Loucy (cell line): ENCODE measurements at regions not wholly inside any gene's neighbourhood (a gene's known extent, or its start where the extent isn't known, plus 50 kb on each side); places are given as distances from the start of the nearest gene placed in this dataset.

Experiments used
- H2AFZ ChIP-seq: fragments of 200-600 bp; sonication (generic); 2 replicates; pipeline ENCODE4 v1.6.0; 2016; ENCODE audit warnings: antibody characterized with exemption, mild to moderate bottlenecking, low read length, moderate library complexity
- H3F3A ChIP-seq: fragments of 200-600 bp; 2 replicates; pipeline ENCODE4 v1.6.0; 2016; ENCODE audit warnings: antibody characterized with exemption, low read depth, mild to moderate bottlenecking
- H3K27me3 ChIP-seq: fragments of 200-600 bp; sonication (generic); 2 replicates; pipeline ENCODE4 v1.6.1; 2014; ENCODE audit warnings: low read length, mild to moderate bottlenecking; ENCODE audit not compliant: insufficient read depth, poor library complexity, severe bottlenecking
- H3K36me3 ChIP-seq: fragments of 200-600 bp; sonication (generic); 2 replicates; pipeline ENCODE4 v1.6.1; 2016; ENCODE audit warnings: low read length; ENCODE audit not compliant: insufficient read depth
- H3K4me1 ChIP-seq: fragments of 200-600 bp; sonication (generic); 2 replicates; pipeline ENCODE4 v1.5.1; 2014; ENCODE audit warnings: low read length, mild to moderate bottlenecking; ENCODE audit not compliant: insufficient read depth, poor library complexity, severe bottlenecking
- H3K4me2 ChIP-seq: fragments of 200-600 bp; sonication (generic); 2 replicates; pipeline ENCODE4 v1.6.0; 2014; ENCODE audit warnings: antibody characterized with exemption, low read length, low read depth, mild to moderate bottlenecking; ENCODE audit not compliant: poor library complexity, severe bottlenecking
- H3K4me3 ChIP-seq: fragments of 200-600 bp; sonication (generic); 2 replicates; pipeline ENCODE4 v1.5.1; 2014; ENCODE audit warnings: low read length, mild to moderate bottlenecking, mixed read lengths; ENCODE audit not compliant: poor library complexity, severe bottlenecking
- H3K79me2 ChIP-seq: fragments of 200-600 bp; sonication (generic); 2 replicates; pipeline ENCODE4 v1.6.1; 2014; ENCODE audit warnings: low read length; ENCODE audit not compliant: insufficient read depth
- H3K9ac ChIP-seq: fragments of 200-600 bp; sonication (generic); 2 replicates; pipeline ENCODE4 v1.6.0; 2014; ENCODE audit warnings: mild to moderate bottlenecking, low read depth, low read length, moderate library complexity; ENCODE audit not compliant: poor library complexity, severe bottlenecking
- H3K9me2 ChIP-seq: fragments of 200-600 bp; sonication (generic); replicated peaks from 2 replicates; pipeline ENCODE4 v1.6.1; 2016; ENCODE audit warnings: low read depth, low read length, mixed read lengths
- H3K9me3 ChIP-seq: fragments of 200-600 bp; sonication (generic); 2 replicates; pipeline ENCODE4 v1.6.1; 2014; ENCODE audit warnings: mild to moderate bottlenecking, antibody characterized with exemption, low read length, low read depth; ENCODE audit not compliant: insufficient read depth
- H4K20me1 ChIP-seq: fragments of 200-600 bp; sonication (generic); 2 replicates; pipeline ENCODE4 v1.6.0; 2014; ENCODE audit warnings: antibody characterized with exemption, low read length, mild to moderate bottlenecking; ENCODE audit not compliant: insufficient read depth, poor library complexity, severe bottlenecking
- CTCF ChIP-seq: fragments of 200-600 bp; sonication (generic); conservative IDR thresholded peaks from 2 replicates; pipeline ENCODE4 v1.5.1; 2014; ENCODE audit warnings: mild to moderate bottlenecking, antibody characterized with exemption, low read length
- EZH2phosphoT487 ChIP-seq: fragments of 200-600 bp; IDR thresholded peaks from 2 replicates; pipeline ENCODE4 v1.6.1; 2018; ENCODE audit warnings: antibody characterized with exemption, mild to moderate bottlenecking, moderate library complexity, borderline replicate concordance

DNA sequence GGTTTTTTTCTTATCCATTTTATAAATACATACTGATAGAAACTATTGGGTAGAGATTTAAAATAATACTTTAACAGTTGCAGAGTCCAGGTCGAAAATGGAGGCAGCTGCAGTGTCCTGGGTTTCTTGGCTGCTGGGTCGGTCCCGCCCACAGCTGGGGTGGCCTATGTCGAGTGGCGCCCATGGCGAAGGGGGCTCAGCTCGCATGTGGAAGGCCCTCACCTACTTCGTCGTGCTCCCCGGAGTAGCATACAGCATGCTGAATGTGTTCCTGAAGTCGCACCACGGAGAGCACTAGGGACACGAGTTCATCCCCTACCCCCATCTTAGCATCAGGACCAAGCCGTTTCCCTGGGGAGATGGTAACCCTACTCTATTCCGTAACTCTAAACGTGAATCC lies 1304.9 kb upstream of the ADGRL2 start:
- no peaks in the 10 kb centered on the region for H4K20me1 ChIP-seq
- H3K79me2 ChIP-seq, result no peaks in the 10 kb centered on the region
- no peaks in the 10 kb centered on the region for H3F3A ChIP-seq
- no peaks in the 10 kb centered on the region for H3K36me3 ChIP-seq
- no peaks in the 10 kb centered on the region for H3K9me3 ChIP-seq
- H3K9ac ChIP-seq, result no peak overlapping the region
- no peak overlapping the region for H3K4me3 ChIP-seq
- H2AFZ ChIP-seq, result no peak overlapping the region
- H3K4me1 ChIP-seq, result no peaks in the 10 kb centered on the region
- TF ChIP-seq EZH2phosphoT487 (no peak), CTCF (no peak)
- H3K27me3 ChIP-seq, result no peaks in the 10 kb centered on the region
- no peaks in the 10 kb centered on the region for H3K9me2 ChIP-seq
- H3K4me2 ChIP-seq, result no peak overlapping the region

GRCh38 chr1:80472145-80472544 lies 1328.6 kb upstream of the ADGRL2 start:
- H3K36me3 ChIP-seq, result no peaks in the 10 kb centered on the region
- H3K4me1 ChIP-seq, result no peaks in the 10 kb centered on the region
- TF ChIP-seq CTCF (no peak), EZH2phosphoT487 (no peak)
- H3K9ac ChIP-seq, result no peak overlapping the region
- H3K9me3 ChIP-seq, result no peaks in the 10 kb centered on the region
- H3K4me3 ChIP-seq, result no peak overlapping the region
- no peak overlapping the region for H3K4me2 ChIP-seq
- H2AFZ ChIP-seq, result no peak overlapping the region
- no peaks in the 10 kb centered on the region for H4K20me1 ChIP-seq
- no peaks in the 10 kb centered on the region for H3K79me2 ChIP-seq
- no peaks in the 10 kb centered on the region for H3K9me2 ChIP-seq
- H3K27me3 ChIP-seq, result no peaks in the 10 kb centered on the region
- no peaks in the 10 kb centered on the region for H3F3A ChIP-seq

DNA sequence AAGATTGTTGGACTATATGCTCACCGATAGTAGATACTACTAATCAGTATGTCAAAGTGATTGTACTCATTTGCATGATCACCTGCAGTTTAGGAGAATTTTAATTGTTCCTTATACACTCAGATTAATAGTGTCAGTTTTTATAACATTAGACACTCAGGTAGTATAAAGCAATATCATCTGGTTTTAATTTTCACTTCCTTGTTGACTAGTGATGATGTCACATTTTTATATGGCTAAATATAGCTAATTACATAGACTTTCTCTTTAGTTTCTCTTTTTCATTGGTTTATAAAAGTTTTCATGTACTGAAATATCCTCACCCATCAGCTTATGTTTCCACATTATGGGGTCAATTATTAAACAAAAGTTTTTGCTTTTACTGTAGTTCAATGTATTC lies 1332.4 kb upstream of the ADGRL2 start:
- Histone ChIP-seq H3K9ac (no peak overlapping the region), H3K4me3 (no peak overlapping the region), H3K36me3 (no peaks in the 10 kb centered on the region), H3K79me2 (no peaks in the 10 kb centered on the region), H3F3A (no peaks in the 10 kb centered on the region), H3K4me2 (no peak overlapping the region), H4K20me1 (no peaks in the 10 kb centered on the region), H3K9me2 (no peaks in the 10 kb centered on the region), H2AFZ (no peak overlapping the region), H3K4me1 (no peaks in the 10 kb centered on the region), H3K27me3 (no peaks in the 10 kb centered on the region), H3K9me3 (no peaks in the 10 kb centered on the region)
- TF ChIP-seq CTCF, result no peak
- no peak for TF ChIP-seq EZH2phosphoT487
